ENCODE measurements at regions not wholly inside any gene's neighbourhood (a gene's known extent, or its start where the extent isn't known, plus 50 kb on each side); places are given as distances from the start of the nearest gene placed in this dataset.

DNA sequence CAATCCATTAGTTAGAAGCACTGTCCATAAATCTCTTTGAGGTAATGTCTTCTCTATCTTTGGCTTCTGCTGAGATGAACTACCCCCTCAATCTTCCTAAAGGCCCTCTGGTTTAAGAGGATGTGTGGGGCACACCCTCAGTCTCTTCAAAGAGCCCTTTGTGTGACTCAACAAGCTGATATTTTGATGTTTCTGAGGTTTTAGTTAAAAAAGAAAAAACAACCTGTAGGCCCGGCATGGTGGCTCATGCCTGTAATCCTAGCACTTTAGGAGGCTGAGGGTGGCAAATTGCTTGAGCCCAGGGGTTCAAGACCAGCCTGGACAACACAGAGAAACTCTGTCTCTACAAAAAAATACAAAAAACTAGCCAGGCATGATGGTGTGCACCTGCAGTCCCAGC lies 593.5 kb downstream of the TMEM182 start:
- TF ChIP-seq, protein P1, sequence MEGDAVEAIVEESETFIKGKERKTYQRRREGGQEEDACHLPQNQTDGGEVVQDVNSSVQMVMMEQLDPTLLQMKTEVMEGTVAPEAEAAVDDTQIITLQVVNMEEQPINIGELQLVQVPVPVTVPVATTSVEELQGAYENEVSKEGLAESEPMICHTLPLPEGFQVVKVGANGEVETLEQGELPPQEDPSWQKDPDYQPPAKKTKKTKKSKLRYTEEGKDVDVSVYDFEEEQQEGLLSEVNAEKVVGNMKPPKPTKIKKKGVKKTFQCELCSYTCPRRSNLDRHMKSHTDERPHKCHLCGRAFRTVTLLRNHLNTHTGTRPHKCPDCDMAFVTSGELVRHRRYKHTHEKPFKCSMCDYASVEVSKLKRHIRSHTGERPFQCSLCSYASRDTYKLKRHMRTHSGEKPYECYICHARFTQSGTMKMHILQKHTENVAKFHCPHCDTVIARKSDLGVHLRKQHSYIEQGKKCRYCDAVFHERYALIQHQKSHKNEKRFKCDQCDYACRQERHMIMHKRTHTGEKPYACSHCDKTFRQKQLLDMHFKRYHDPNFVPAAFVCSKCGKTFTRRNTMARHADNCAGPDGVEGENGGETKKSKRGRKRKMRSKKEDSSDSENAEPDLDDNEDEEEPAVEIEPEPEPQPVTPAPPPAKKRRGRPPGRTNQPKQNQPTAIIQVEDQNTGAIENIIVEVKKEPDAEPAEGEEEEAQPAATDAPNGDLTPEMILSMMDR (IDR thresholded peaks at IDR 0.05) = no peak
- TF ChIP-seq POLR2A (IDR thresholded peaks at IDR 0.05) = no peak

Measured in testis (tissue), 2 donors.